H1 (cell line): ENCODE measurements at regions not wholly inside any gene's neighbourhood (a gene's known extent, or its start where the extent isn't known, plus 50 kb on each side); places are given as distances from the start of the nearest gene placed in this dataset.

Source experiments
- CTCF ChIA-PET: fragments of 300-600 bp; sonication (Branson Sonifier 250); formaldehyde crosslinking; loops from one replicate; lab custom pipeline; 2021; ENCODE audit not compliant: partially characterized antibody; lab: Charles Lee
- POLR2A ChIA-PET: fragments of 300-600 bp; sonication (Branson Sonifier 250); formaldehyde crosslinking; loops from one replicate; lab custom pipeline; 2021; ENCODE audit warnings: inconsistent platforms; ENCODE audit not compliant: partially characterized antibody; lab: Charles Lee
- DNase-seq, 2 experiments: peaks; one replicate each; pipeline versions ENCODE4 v3.0.0 to v3.0.0-alpha.2; 2010 to 2022; ENCODE audit warnings: low spot score in 2 of 2, low read depth in 1 of 2, mixed read lengths in 1 of 2
- FAIRE-seq: peaks from 2 replicates; lab custom pipeline; 2011; peaks lifted over from hg19 to GRCh38; lab: Jason Lieb, UNC
- H2AFZ ChIP-seq: 2 replicates; pipeline ENCODE4 v1.8.1; 2012; ENCODE audit warnings: low read length, inconsistent platforms
- H2AK5ac ChIP-seq: 2 replicates; pipeline ENCODE4 v1.6.1; 2013; ENCODE audit warnings: low read depth, low read length
- H2BK120ac ChIP-seq: replicated peaks from 2 replicates; pipeline ENCODE3; 2013; ENCODE audit warnings: low read depth, low read length, inconsistent platforms
- H2BK12ac ChIP-seq: 2 replicates; pipeline ENCODE4 v1.6.1; 2013; ENCODE audit warnings: low read depth, low read length
- H2BK15ac ChIP-seq: 2 replicates; pipeline ENCODE4 v1.6.1; 2013; ENCODE audit warnings: low read length
- H2BK20ac ChIP-seq: 2 replicates; pipeline ENCODE4 v1.6.1; 2013; ENCODE audit warnings: low read length
- H2BK5ac ChIP-seq: 2 replicates; pipeline ENCODE4 v1.6.1; 2013; ENCODE audit warnings: low read depth, low read length
- H3K14ac ChIP-seq: 2 replicates; pipeline ENCODE4 v1.6.1; 2013; ENCODE audit warnings: inconsistent platforms; ENCODE audit not compliant: insufficient read length
- H3K18ac ChIP-seq: 2 replicates; pipeline ENCODE4 v1.6.1; 2013; ENCODE audit warnings: low read length; ENCODE audit errors: extremely low read depth
- H3K23ac ChIP-seq: 2 replicates; pipeline ENCODE4 v1.6.1; 2013; ENCODE audit warnings: inconsistent platforms; ENCODE audit not compliant: insufficient read length
- H3K23me2 ChIP-seq: 2 replicates; pipeline ENCODE4 v1.6.1; 2013; ENCODE audit warnings: low read depth, low read length
- H3K27ac ChIP-seq: 2 replicates; pipeline ENCODE4 v1.6.1; 2011; ENCODE audit warnings: low read depth, low read length, inconsistent platforms
- H3K27me3 ChIP-seq, 4 experiments: replicated peaks in 1 of 4; 1 replicate in 1 of 4; 2 replicates in 3 of 4; pipeline versions ENCODE4 v1.6.1 to v1.8.1; 2011 to 2013; ENCODE audit warnings: low read length in 3 of 4, mild to moderate bottlenecking in 3 of 4, inconsistent platforms in 2 of 4, mixed read lengths in 2 of 4, moderate library complexity in 1 of 4; ENCODE audit not compliant: control insufficient read depth in 3 of 4, insufficient read depth in 3 of 4; ENCODE audit errors: extremely low read depth in 1 of 4
- H3K36me3 ChIP-seq, 4 experiments: 2 replicates each; pipeline versions ENCODE4 v1.6.1 to v1.8.1; 2011 to 2013; ENCODE audit warnings: mild to moderate bottlenecking in 4 of 4, low read length in 3 of 4, moderate library complexity in 2 of 4, control low read depth in 1 of 4, inconsistent platforms in 1 of 4; ENCODE audit not compliant: insufficient read depth in 4 of 4, control insufficient read depth in 2 of 4
- H3K4ac ChIP-seq: replicated peaks from 2 replicates; pipeline ENCODE3; 2013; ENCODE audit warnings: low read length, low read depth, mixed read lengths, inconsistent platforms; ENCODE audit not compliant: insufficient read length
- H3K4me1 ChIP-seq, 4 experiments: replicated peaks in 1 of 4; 1 replicate in 1 of 4; 2 replicates in 3 of 4; pipeline versions ENCODE4 v1.6.1 to v1.8.1; 2011 to 2013; ENCODE audit warnings: low read length in 3 of 4, inconsistent platforms in 2 of 4, mixed read lengths in 1 of 4; ENCODE audit not compliant: insufficient read depth in 4 of 4, control insufficient read depth in 3 of 4
- H3K4me2 ChIP-seq, 2 experiments: 2 replicates each; pipeline versions ENCODE4 v1.6.1 to v1.8.1; 2011 to 2013; ENCODE audit warnings: low read depth in 2 of 2, low read length in 2 of 2, control low read depth in 1 of 2, inconsistent platforms in 1 of 2, mild to moderate bottlenecking in 1 of 2; ENCODE audit not compliant: insufficient read depth in 1 of 2
- H3K4me3 ChIP-seq, 4 experiments: fragments of 200-600, 300-600 bp in 1 of 4; sonication (generic), shearing (Covaris generic), sonication (Bioruptor Twin) in 1 of 4; 2 replicates each; pipeline versions ENCODE4 v1.5.1 to v1.8.1; 2011 to 2016; ENCODE audit warnings: low read length in 4 of 4, low read depth in 3 of 4, control low read depth in 2 of 4, inconsistent platforms in 2 of 4, mild to moderate bottlenecking in 2 of 4, mixed read lengths in 1 of 4, moderate library complexity in 1 of 4; ENCODE audit not compliant: insufficient read depth in 2 of 4; ENCODE audit errors: extremely low read depth in 1 of 4
- H3K56ac ChIP-seq: replicated peaks from 2 replicates; pipeline ENCODE3; 2013; ENCODE audit warnings: low read depth, mild to moderate bottlenecking, mixed read lengths, low read length, inconsistent platforms; ENCODE audit not compliant: insufficient read length
- H3K79me1 ChIP-seq: 2 replicates; pipeline ENCODE4 v1.6.1; 2013; ENCODE audit warnings: low read depth, low read length, control low read depth
- H3K79me2 ChIP-seq, 2 experiments: 2 replicates each; pipeline versions ENCODE4 v1.6.1 to v1.8.1; 2012 to 2013; ENCODE audit warnings: low read length in 2 of 2, mild to moderate bottlenecking in 2 of 2, inconsistent platforms in 1 of 2; ENCODE audit not compliant: insufficient read depth in 2 of 2, control insufficient read depth in 1 of 2
- H3K9ac ChIP-seq, 4 experiments: replicated peaks in 1 of 4; 1 replicate in 1 of 4; 2 replicates in 3 of 4; pipeline versions ENCODE4 v1.6.1 to v1.8.1; 2011 to 2013; ENCODE audit warnings: low read depth in 3 of 4, low read length in 3 of 4, control low read depth in 2 of 4, mild to moderate bottlenecking in 2 of 4, moderate library complexity in 2 of 4, inconsistent platforms in 1 of 4; ENCODE audit errors: extremely low read depth in 1 of 4
- H3K9me3 ChIP-seq, 2 experiments: 2 replicates each; pipeline versions ENCODE4 v1.6.1 to v1.8.1; 2012 to 2013; ENCODE audit warnings: mild to moderate bottlenecking in 2 of 2, moderate library complexity in 2 of 2, control low read depth in 1 of 2, inconsistent platforms in 1 of 2, low read depth in 1 of 2, low read length in 1 of 2, mixed read lengths in 1 of 2; ENCODE audit not compliant: insufficient read depth in 2 of 2
- H4K20me1 ChIP-seq, 2 experiments: replicated peaks in 1 of 2; 2 replicates each; pipeline versions ENCODE3 to v1.8.1; 2011 to 2013; ENCODE audit warnings: inconsistent platforms in 2 of 2, low read length in 2 of 2, mild to moderate bottlenecking in 1 of 2; ENCODE audit not compliant: insufficient read depth in 2 of 2, control insufficient read depth in 1 of 2
- H4K5ac ChIP-seq: 2 replicates; pipeline ENCODE4 v1.6.1; 2013; ENCODE audit warnings: low read length, low read depth, mixed read lengths, inconsistent platforms; ENCODE audit not compliant: insufficient read length
- H4K8ac ChIP-seq: 2 replicates; pipeline ENCODE4 v1.8.0; 2013; ENCODE audit warnings: mild to moderate bottlenecking, moderate library complexity, low read length, inconsistent platforms; ENCODE audit not compliant: insufficient read depth; ENCODE audit errors: extremely low read depth
- H4K91ac ChIP-seq: replicated peaks from 2 replicates; pipeline ENCODE3; 2013; ENCODE audit warnings: low read length, mixed read lengths, inconsistent platforms; ENCODE audit not compliant: insufficient read length
- FOSL1 ChIP-seq: IDR thresholded peaks from 2 replicates; pipeline ENCODE4 v1.6.1; 2011; ENCODE audit warnings: mild to moderate bottlenecking, low read depth, low read length, moderate library complexity; ENCODE audit not compliant: insufficient read depth
- GABPA ChIP-seq: IDR thresholded peaks from 2 replicates; pipeline ENCODE4 v1.6.1; 2011; ENCODE audit warnings: mild to moderate bottlenecking, low read length, moderate library complexity, borderline replicate concordance; ENCODE audit not compliant: insufficient read depth
- PHF8 ChIP-seq: fragments of 200-600 bp; sonication (generic); conservative IDR thresholded peaks from 2 replicates; pipeline ENCODE4 v1.7.1; 2012; ENCODE audit warnings: low read depth, mild to moderate bottlenecking, inconsistent platforms, low read length, moderate library complexity
- POU5F1 ChIP-seq: IDR thresholded peaks from 2 replicates; pipeline ENCODE4 v1.6.1; 2011; ENCODE audit warnings: low read depth, mild to moderate bottlenecking, low read length, moderate library complexity
- RBBP5 ChIP-seq: IDR thresholded peaks from 2 replicates; pipeline ENCODE4 v1.7.1; 2012; ENCODE audit warnings: low read depth, mild to moderate bottlenecking, inconsistent platforms, low read length, moderate library complexity, borderline replicate concordance
- RXRA ChIP-seq: IDR thresholded peaks from 2 replicates; pipeline ENCODE4 v1.6.1; 2011; ENCODE audit warnings: low read depth, mild to moderate bottlenecking, low read length, moderate library complexity; ENCODE audit not compliant: insufficient read depth
- SAP30 ChIP-seq: fragments of 300-600 bp; sonication (generic); IDR thresholded peaks from 2 replicates; pipeline ENCODE4 v1.7.1; 2012; ENCODE audit warnings: low read length, moderate library complexity, mild to moderate bottlenecking, inconsistent platforms; ENCODE audit not compliant: insufficient read depth, insufficient replicate concordance
- SP4 ChIP-seq: IDR thresholded peaks from 2 replicates; pipeline ENCODE4 v1.6.1; 2012; ENCODE audit warnings: low read length, inconsistent platforms
- WGBS, 2 experiments: shearing (Covaris generic) in 1 of 2; methylation state at CpG; one replicate each; pipeline versions ENCODE4 v1.1.6 to v1.1.7; 2013 to 2015; ENCODE audit warnings: low lambda C conversion rate in 2 of 2, mixed read lengths in 2 of 2, inconsistent platforms in 1 of 2, low coverage in 1 of 2, missing lambda C conversion rate in 1 of 2; ENCODE audit not compliant: insufficient replicate concordance in 2 of 2, insufficient coverage in 1 of 2, insufficient read length in 1 of 2; ENCODE audit errors: extremely low coverage in 1 of 2, missing lambda C conversion rate in 1 of 2; 5-methylcytosine and 5-hydroxymethylcytosine counted together
- TF ChIP-seq, protein P1 (sequence below): IDR thresholded peaks from 2 replicates; pipeline ENCODE4 v1.6.1; 2011; ENCODE audit warnings: low read length, improper control_type of control experiment

DNA sequence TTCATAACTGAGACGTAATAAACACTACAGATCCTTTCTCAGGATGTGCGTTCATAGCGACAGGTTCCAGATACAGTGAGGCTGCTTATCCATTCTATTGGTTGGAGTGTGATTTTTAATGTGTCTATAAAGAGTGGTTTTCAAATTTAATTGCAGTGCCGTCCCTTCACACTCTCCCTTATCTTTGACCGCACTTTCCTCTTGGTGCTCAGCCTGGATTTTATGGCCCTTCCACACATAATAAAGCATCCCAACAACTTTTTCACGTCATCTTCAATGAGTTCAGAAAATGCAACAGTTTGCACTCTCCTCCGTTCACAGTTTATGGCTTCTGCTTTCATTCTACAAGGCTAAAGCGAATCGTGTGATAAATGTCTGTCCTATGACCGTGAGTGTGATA lies 1209.9 kb downstream of the BCL11B start:
- 90% methylated on average over 10 of the region's 10 CpGs; no CpG with 5 or more reads in 1 of the 2 experiments for whole genome bisulfite sequencing, 2 experiments

More for the DNA sequence above, 1209.9 kb downstream of the BCL11B start:
- ChIA-PET CTCF (no interaction called here), POLR2A (no interaction called here)
- Histone ChIP-seq H3K14ac (no peak overlapping the region), H4K20me1 (no peaks in the 10 kb centered on the region), H3K9me3 (no peaks in the 10 kb centered on the region), H2BK5ac (no peak overlapping the region), H2BK12ac (no peak overlapping the region), H3K23me2 (no peaks in the 10 kb centered on the region), H2AK5ac (no peak overlapping the region), H3K23ac (no peak overlapping the region), H3K4ac (no peak overlapping the region), H2AFZ (no peak overlapping the region), H2BK15ac (no peak overlapping the region), H3K56ac (no peak overlapping the region), H3K18ac (no peak overlapping the region), H2BK120ac (no peak overlapping the region), H4K8ac (no peak overlapping the region), H2BK20ac (no peak overlapping the region), H3K4me2 (no peak overlapping the region), H4K91ac (no peak overlapping the region), H3K79me1 (no peaks in the 10 kb centered on the region), H3K79me2 (no peaks in the 10 kb centered on the region), H3K4me1 (no peaks in the 10 kb centered on the region), H4K5ac (no peak overlapping the region), H3K4me3 (no peak overlapping the region), H3K27ac (no peak overlapping the region), H3K9ac (no peak overlapping the region), H3K27me3 (no peaks in the 10 kb centered on the region), H3K36me3 (no peaks in the 10 kb centered on the region)
- TF ChIP-seq PHF8, result no peak
- no peak for TF ChIP-seq RBBP5
- TF ChIP-seq RXRA, result no peak
- no peak for TF ChIP-seq SP4
- TF ChIP-seq FOSL1, result no peak
- TF ChIP-seq SAP30, result no peak
- TF ChIP-seq GABPA, result no peak
- TF ChIP-seq, protein P1, sequence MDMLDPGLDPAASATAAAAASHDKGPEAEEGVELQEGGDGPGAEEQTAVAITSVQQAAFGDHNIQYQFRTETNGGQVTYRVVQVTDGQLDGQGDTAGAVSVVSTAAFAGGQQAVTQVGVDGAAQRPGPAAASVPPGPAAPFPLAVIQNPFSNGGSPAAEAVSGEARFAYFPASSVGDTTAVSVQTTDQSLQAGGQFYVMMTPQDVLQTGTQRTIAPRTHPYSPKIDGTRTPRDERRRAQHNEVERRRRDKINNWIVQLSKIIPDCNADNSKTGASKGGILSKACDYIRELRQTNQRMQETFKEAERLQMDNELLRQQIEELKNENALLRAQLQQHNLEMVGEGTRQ, result no peak
- TF ChIP-seq POU5F1, result no peak
- FAIRE-seq (no peak), DNase-seq (no peak)
